GM12878 (cell line): ENCODE measurements at regions not wholly inside any gene's neighbourhood (a gene's known extent, or its start where the extent isn't known, plus 50 kb on each side); places are given as distances from the start of the nearest gene placed in this dataset.
"Not testable (repeated sequence)": the region's sequence is repeated elsewhere in the genome, so short reads cannot be mapped to it uniquely, and the experiment has no call there.

ENCODE experiments used
- ATAC-seq: fragments of 200-7000 bp; cut with Tn5 transposase; 3 replicates; pipeline ENCODE4 v1.9.1; 2020; ENCODE audit warnings: mild to moderate bottlenecking, moderate library complexity
- BruUV-seq: library from RNA; stranded (reverse); fragments of 400-500 nt; replicated peaks from 2 replicates; lab custom pipeline; 2021; lab: Mats Ljungman, UMichigan
- CTCF ChIA-PET: fragments of 300-600 bp; sonication (Branson Sonifier 250); formaldehyde crosslinking; extraction: SDS; loops from one replicate; lab custom pipeline; 2021; ENCODE audit warnings: inconsistent platforms; lab: Yijun Ruan, JAX
- POLR2A ChIA-PET: fragments of 350-600 bp; formaldehyde crosslinking; extraction: SDS; loops from one replicate; lab custom pipeline; 2021; ENCODE audit warnings: inconsistent platforms; lab: Charles Lee
- RAD21 ChIA-PET: fragments of 300-600 bp; sonication (Branson Sonifier 250); formaldehyde crosslinking; loops from one replicate; lab custom pipeline; 2023; ENCODE audit warnings: antibody characterized with exemption; ENCODE audit not compliant: unreplicated experiment; lab: Charles Lee
- SMC1A ChIA-PET: fragments of 300-600 bp; sonication (Branson Sonifier 250); formaldehyde crosslinking; loops from one replicate; lab custom pipeline; 2023; ENCODE audit not compliant: unreplicated experiment, uncharacterized antibody; lab: Charles Lee
- DNase-seq: peaks from one replicate; pipeline ENCODE4 v3.0.0-alpha.2; 2011; ENCODE audit warnings: low read depth, low spot score
- FAIRE-seq: peaks from 3 replicates; lab custom pipeline; 2011; peaks lifted over from hg19 to GRCh38; lab: Jason Lieb, UNC
- H2AFZ ChIP-seq: 2 replicates; pipeline ENCODE4 v1.6.0; 2011; ENCODE audit warnings: low read depth, low read length, control low read depth; ENCODE audit not compliant: control insufficient read depth
- H3K27ac ChIP-seq: 2 replicates; pipeline ENCODE4 v1.5.1; 2011; ENCODE audit warnings: control low read depth; ENCODE audit not compliant: control insufficient read depth, insufficient read depth
- H3K27me3 ChIP-seq, 2 experiments: replicated peaks in 1 of 2; 2 replicates each; pipeline versions ENCODE4 v1.6.0 to v1.6.1; 2011; ENCODE audit warnings: low read length in 1 of 2; ENCODE audit not compliant: control insufficient read depth in 2 of 2, insufficient read depth in 2 of 2
- H3K36me3 ChIP-seq, 2 experiments: 2 replicates each; pipeline ENCODE4 v1.5.1; 2011; ENCODE audit warnings: low read length in 1 of 2; ENCODE audit not compliant: control insufficient read depth in 2 of 2, insufficient read depth in 2 of 2
- H3K4me1 ChIP-seq: 2 replicates; pipeline ENCODE4 v1.6.1; 2011; ENCODE audit warnings: mild to moderate bottlenecking, low read length, moderate library complexity, mixed read lengths; ENCODE audit not compliant: control insufficient read depth, insufficient read depth
- H3K4me2 ChIP-seq: 2 replicates; pipeline ENCODE4 v1.6.0; 2011; ENCODE audit warnings: control low read depth; ENCODE audit not compliant: control insufficient read depth, insufficient read depth
- H3K4me3 ChIP-seq: fragments of 200-600 bp; sonication (generic); 2 replicates; pipeline ENCODE4 v1.5.1; 2016
- H3K79me2 ChIP-seq: 2 replicates; pipeline ENCODE4 v1.6.0; 2011; ENCODE audit warnings: low read length; ENCODE audit not compliant: control insufficient read depth, insufficient read depth
- H3K9ac ChIP-seq: 2 replicates; pipeline ENCODE4 v1.8.0; 2011; ENCODE audit warnings: low read length, control low read depth, mixed read lengths; ENCODE audit not compliant: control insufficient read depth, insufficient read depth
- H3K9me3 ChIP-seq: replicated peaks from 3 replicates; pipeline ENCODE4 v1.5.1; 2011; ENCODE audit warnings: mild to moderate bottlenecking, low read length; ENCODE audit not compliant: control insufficient read depth, insufficient read depth
- H4K20me1 ChIP-seq: 2 replicates; pipeline ENCODE4 v1.6.0; 2011; ENCODE audit not compliant: control insufficient read depth, insufficient read depth
- BMI1 ChIP-seq: fragments of 450-650 bp; IDR thresholded peaks from 2 replicates; pipeline ENCODE4 v1.6.1; 2016; ENCODE audit warnings: mild to moderate bottlenecking, moderate library complexity, borderline replicate concordance
- CEBPB ChIP-seq, 2 experiments: fragments of 150-350 bp in 1 of 2; IDR thresholded peaks; 2 replicates each; pipeline ENCODE4 v1.6.1; 2012 to 2014; ENCODE audit warnings: low read depth in 2 of 2, low read length in 2 of 2, borderline replicate concordance in 1 of 2, inconsistent platforms in 1 of 2
- CHD2 ChIP-seq: IDR thresholded peaks from 2 replicates; pipeline ENCODE4 v1.6.1; 2011; ENCODE audit warnings: low read depth, low read length, improper control_type of control experiment, borderline replicate concordance
- CREM ChIP-seq: IDR thresholded peaks from 2 replicates; pipeline ENCODE4 v1.6.1; 2014; ENCODE audit warnings: antibody characterized with exemption, low read depth
- FOXM1 ChIP-seq: IDR thresholded peaks from 2 replicates; pipeline ENCODE4 v1.6.1; 2012; ENCODE audit warnings: low read depth, mild to moderate bottlenecking, inconsistent platforms, low read length, moderate library complexity
- NRF1 ChIP-seq: conservative IDR thresholded peaks from 2 replicates; pipeline ENCODE4 v1.6.1; 2011; ENCODE audit warnings: mild to moderate bottlenecking, low read depth, low read length, improper control_type of control experiment
- SIN3A ChIP-seq: IDR thresholded peaks from 2 replicates; pipeline ENCODE4 v1.6.1; 2012; ENCODE audit warnings: low read depth, low read length, improper control_type of control experiment
- SIX5 ChIP-seq: IDR thresholded peaks from 2 replicates; pipeline ENCODE4 v1.6.1; 2011; ENCODE audit warnings: mild to moderate bottlenecking, low read depth, low read length, moderate library complexity; ENCODE audit not compliant: severe bottlenecking
- YBX1 ChIP-seq: fragments of 450-650 bp; IDR thresholded peaks from 2 replicates; pipeline ENCODE4 v1.6.1; 2016; ENCODE audit warnings: antibody characterized with exemption
- ZNF274 ChIP-seq: IDR thresholded peaks from one replicate; pipeline ENCODE4 v1.8.0; 2011; ENCODE audit not compliant: insufficient read length, insufficient read depth
- ZNF384 ChIP-seq: IDR thresholded peaks from 2 replicates; pipeline ENCODE4 v1.6.1; 2012; ENCODE audit warnings: low read depth, mild to moderate bottlenecking, low read length, improper control_type of control experiment, borderline replicate concordance
- WGBS: methylation state at CpG from one replicate; pipeline ENCODE4 v1.1.6; 2016; ENCODE audit warnings: low lambda C conversion rate; ENCODE audit not compliant: insufficient replicate concordance, insufficient coverage; ENCODE audit errors: missing lambda C conversion rate; 5-methylcytosine and 5-hydroxymethylcytosine counted together
- in situ Hi-C: fragments of 300-500 bp; cut with MboI; formaldehyde crosslinking; loops from 9 replicates; pipeline ENCODE4 v1.14.3; 2018; ENCODE audit warnings: mixed read lengths
- intact Hi-C: fragments of 100-400 bp; cut with micrococcal nuclease; formaldehyde crosslinking; loops from one replicate; pipeline ENCODE4 v1.14.2; 2022; ENCODE audit not compliant: unreplicated experiment
- TF ChIP-seq, protein P1 (sequence below): fragments of 450-650 bp; IDR thresholded peaks from 2 replicates; pipeline ENCODE4 v1.6.1; 2017; ENCODE audit warnings: borderline replicate concordance
- TF ChIP-seq, protein P2 (sequence below): IDR thresholded peaks from 2 replicates; pipeline ENCODE4 v1.6.1; 2011; ENCODE audit warnings: mild to moderate bottlenecking, low read depth, low read length, moderate library complexity; ENCODE audit not compliant: insufficient replicate concordance

DNA sequence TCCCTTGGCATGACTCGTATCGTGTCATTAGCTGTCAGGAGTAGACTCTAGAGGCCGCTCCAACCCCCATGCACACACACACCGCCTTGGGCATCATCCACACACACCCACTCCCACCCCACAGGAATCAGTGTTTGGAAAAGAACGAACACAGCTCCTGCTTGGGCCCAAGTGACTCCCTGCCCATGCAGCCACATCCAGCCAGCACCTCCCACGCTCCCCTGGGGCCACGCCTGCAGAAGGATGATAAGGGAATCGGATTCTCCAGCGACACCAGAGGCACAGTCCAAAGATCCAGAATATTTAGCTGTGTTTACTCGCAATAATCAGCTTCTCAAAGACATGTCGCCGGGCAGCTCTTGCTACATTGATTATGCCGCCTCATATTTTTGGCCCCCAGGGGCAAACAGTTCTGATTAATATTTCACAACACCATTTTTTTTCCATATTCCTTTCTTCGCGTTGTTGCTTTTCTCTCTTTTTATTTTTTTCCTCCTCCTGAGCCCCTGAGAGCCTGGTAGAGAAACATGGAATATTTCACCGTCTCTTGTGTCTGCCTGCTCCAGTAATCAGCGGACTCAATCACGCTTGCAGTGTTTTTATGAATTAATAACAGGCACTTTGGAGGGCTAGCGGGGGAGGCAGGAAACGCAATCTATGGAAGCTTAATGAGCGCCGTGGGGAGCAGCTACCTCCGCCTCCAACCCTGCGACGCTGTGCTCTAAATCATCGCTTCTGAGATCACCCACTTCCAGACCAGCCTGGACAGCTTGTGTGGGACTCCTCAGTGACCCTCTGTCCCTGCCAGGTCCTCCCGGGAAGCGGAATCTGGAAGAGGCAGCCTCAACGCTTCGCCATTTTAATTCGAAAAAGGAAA is 221.4 kb downstream of the TLE3 start:
- ATAC-seq: no peak
- RAD21 ChIA-PET: no interaction called here

DNA sequence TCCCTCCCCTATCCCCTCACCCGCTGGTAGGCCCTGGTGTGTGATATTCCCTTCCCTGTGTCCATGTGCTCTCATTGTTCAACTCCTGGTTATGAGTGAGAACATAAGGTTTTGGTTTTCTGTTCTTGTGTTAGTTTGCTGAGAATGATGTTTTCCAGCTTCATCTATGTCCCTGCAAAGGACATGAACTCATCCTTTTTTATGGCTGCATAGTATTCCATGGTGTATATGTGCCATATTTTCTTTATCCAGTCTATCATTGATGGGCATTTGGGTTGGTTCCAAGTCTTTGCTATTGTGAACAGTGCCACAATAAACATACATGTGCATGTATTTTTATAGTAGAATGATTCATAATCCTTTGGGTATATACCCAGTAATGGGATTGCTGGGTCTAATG is 217.8 kb downstream of the TLE3 start:
- intact Hi-C loops, H3K27ac ChIP-seq, H4K20me1 ChIP-seq, H3K36me3 ChIP-seq, H3K4me2 ChIP-seq, H2AFZ ChIP-seq, H3K9ac ChIP-seq, ATAC-seq, H3K9me3 ChIP-seq, CTCF ChIA-PET, FAIRE-seq, H3K79me2 ChIP-seq, BruUV-seq, in situ Hi-C loops, H3K27me3 ChIP-seq, H3K4me3 ChIP-seq, POLR2A ChIA-PET, DNase-seq: not testable (repeated sequence)
- SMC1A ChIA-PET: interaction anchor here (0.9 kb wide), 1 partner anchor 17 kb away, joined by 3 read pairs; no protein-coding TSS in a partner anchor
- WGBS: 94% methylated on average over 1 of the region's 1 CpG
- peaks cover 17% of the 10 kb centered on the region for H3K4me1 ChIP-seq
- RAD21 ChIA-PET: interaction anchor here (0.6 to 2.0 kb wide), 2 partner anchors 124 to 220 kb away, joined by 3 to 7 read pairs; no protein-coding TSS in a partner anchor

More for the DNA sequence above, 221.4 kb downstream of the TLE3 start:
- no peaks in the 10 kb centered on the region for H3K36me3 ChIP-seq
- no peaks in the 10 kb centered on the region for H4K20me1 ChIP-seq
- TF ChIP-seq ZNF384 (no peak), NRF1 (no peak), SIN3A (no peak), FOXM1 (no peak), CREM (no peak), CEBPB (IDR thresholded peaks at IDR 0.05; ENCODE audit: borderline replicate concordance in 1 of 2, low read depth in 2 of 2, low read length in 2 of 2) (no peak), ZNF274 (no peak), SIX5 (no peak), BMI1 (no peak), CHD2 (no peak), YBX1 (no peak)
- TF ChIP-seq, protein P1, sequence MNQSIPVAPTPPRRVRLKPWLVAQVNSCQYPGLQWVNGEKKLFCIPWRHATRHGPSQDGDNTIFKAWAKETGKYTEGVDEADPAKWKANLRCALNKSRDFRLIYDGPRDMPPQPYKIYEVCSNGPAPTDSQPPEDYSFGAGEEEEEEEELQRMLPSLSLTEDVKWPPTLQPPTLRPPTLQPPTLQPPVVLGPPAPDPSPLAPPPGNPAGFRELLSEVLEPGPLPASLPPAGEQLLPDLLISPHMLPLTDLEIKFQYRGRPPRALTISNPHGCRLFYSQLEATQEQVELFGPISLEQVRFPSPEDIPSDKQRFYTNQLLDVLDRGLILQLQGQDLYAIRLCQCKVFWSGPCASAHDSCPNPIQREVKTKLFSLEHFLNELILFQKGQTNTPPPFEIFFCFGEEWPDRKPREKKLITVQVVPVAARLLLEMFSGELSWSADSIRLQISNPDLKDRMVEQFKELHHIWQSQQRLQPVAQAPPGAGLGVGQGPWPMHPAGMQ: no peak
- TF ChIP-seq, protein P2, sequence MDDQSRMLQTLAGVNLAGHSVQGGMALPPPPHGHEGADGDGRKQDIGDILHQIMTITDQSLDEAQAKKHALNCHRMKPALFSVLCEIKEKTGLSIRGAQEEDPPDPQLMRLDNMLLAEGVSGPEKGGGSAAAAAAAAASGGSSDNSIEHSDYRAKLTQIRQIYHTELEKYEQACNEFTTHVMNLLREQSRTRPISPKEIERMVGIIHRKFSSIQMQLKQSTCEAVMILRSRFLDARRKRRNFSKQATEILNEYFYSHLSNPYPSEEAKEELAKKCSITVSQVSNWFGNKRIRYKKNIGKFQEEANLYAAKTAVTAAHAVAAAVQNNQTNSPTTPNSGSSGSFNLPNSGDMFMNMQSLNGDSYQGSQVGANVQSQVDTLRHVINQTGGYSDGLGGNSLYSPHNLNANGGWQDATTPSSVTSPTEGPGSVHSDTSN: no peak
- H3K9ac ChIP-seq: no peak overlapping the region
- CTCF ChIA-PET: no interaction called here
- DNase-seq (no peak), FAIRE-seq (no peak)
- intact Hi-C loops: no loop called here
- H3K4me3 ChIP-seq: no peak overlapping the region
- peaks cover 3% of the 10 kb centered on the region; the same call in 2 of the 3 replicates for H3K9me3 ChIP-seq
- POLR2A ChIA-PET: no interaction called here
- no TSS peak for BruUV-seq
- H3K27me3 ChIP-seq: no peaks in the 10 kb centered on the region; a peak in 2 of 4 replicates
- no peak overlapping the region for H3K4me2 ChIP-seq
- SMC1A ChIA-PET: no interaction called here
- peaks cover 6% of the 10 kb centered on the region for H3K4me1 ChIP-seq
- no peak overlapping the region for H3K27ac ChIP-seq
- in situ Hi-C loops: no loop called here
- no peaks in the 10 kb centered on the region for H3K79me2 ChIP-seq
- WGBS: 77% methylated on average over 31 of the region's 31 CpGs
- H2AFZ ChIP-seq: no peak overlapping the region
